CD4-positive, alpha-beta T cell (primary cell): ENCODE measurements at regions not wholly inside any gene's neighbourhood (a gene's known extent, or its start where the extent isn't known, plus 50 kb on each side); places are given as distances from the start of the nearest gene placed in this dataset.

ENCODE experiments used
- ATAC-seq: fragments of 200-7000 bp; cut with Tn5 transposase; one replicate; pipeline ENCODE4 v1.10.0; 2022; ENCODE audit warnings: mild to moderate bottlenecking; ENCODE audit not compliant: poor library complexity
- CTCF ChIA-PET: fragments of 350-600 bp; sonication (Branson Sonifier 250); formaldehyde crosslinking; loops from one replicate; lab custom pipeline; 2021; ENCODE audit warnings: antibody characterized with exemption, inconsistent platforms; lab: Charles Lee
- POLR2A ChIA-PET: fragments of 350-600 bp; sonication (Branson Sonifier 250); formaldehyde crosslinking; loops from one replicate; lab custom pipeline; 2021; ENCODE audit warnings: antibody characterized with exemption, inconsistent platforms; lab: Charles Lee
- DNase-seq, 14 experiments: peaks; one replicate each; pipeline ENCODE4 v3.0.0-alpha.2; 2013 to 2020; ENCODE audit warnings: mixed read lengths in 2 of 14
- H3K27ac ChIP-seq, 2 donors: one replicate each; pipeline versions ENCODE4 v1.5.1 to v1.7.0; 2013; ENCODE audit warnings: low read length in 2 of 2, low read depth in 1 of 2, mild to moderate bottlenecking in 1 of 2
- H3K27me3 ChIP-seq, 2 experiments: 1 replicate in 1 of 2; 2 replicates in 1 of 2; pipeline versions ENCODE4 v1.6.1 to v1.7.0; 2013; ENCODE audit warnings: low read length in 2 of 2, control low read depth in 1 of 2, mild to moderate bottlenecking in 1 of 2, moderate library complexity in 1 of 2; ENCODE audit not compliant: insufficient read depth in 2 of 2, control insufficient read depth in 1 of 2
- H3K36me3 ChIP-seq: one replicate; pipeline ENCODE4 v1.6.1; 2013; ENCODE audit warnings: low read length, control low read depth; ENCODE audit not compliant: insufficient read depth
- H3K4me1 ChIP-seq: one replicate; pipeline ENCODE4 v1.6.1; 2013; ENCODE audit warnings: low read length, control low read depth; ENCODE audit not compliant: insufficient read depth
- H3K4me3 ChIP-seq: one replicate; pipeline ENCODE4 v1.5.1; 2013; ENCODE audit warnings: mild to moderate bottlenecking, low read length, moderate library complexity
- H3K9me3 ChIP-seq, 2 experiments: 1 replicate in 1 of 2; 2 replicates in 1 of 2; pipeline versions ENCODE4 v1.6.1 to v1.7.0; 2013; ENCODE audit warnings: low read length in 2 of 2, mild to moderate bottlenecking in 2 of 2, control low read depth in 1 of 2, moderate library complexity in 1 of 2; ENCODE audit not compliant: control insufficient read depth in 1 of 2, insufficient read depth in 1 of 2
- H3K27ac Mint-ChIP-seq: one replicate; pipeline ENCODE4 v1.8.0; 2020; ENCODE audit warnings: mixed read lengths
- H3K27me3 Mint-ChIP-seq: one replicate; pipeline ENCODE4 v1.8.0; 2021; ENCODE audit warnings: mixed read lengths
- H3K36me3 Mint-ChIP-seq: one replicate; pipeline ENCODE4 v1.8.0; 2021; ENCODE audit warnings: low read depth, mixed read lengths
- H3K4me1 Mint-ChIP-seq: one replicate; pipeline ENCODE4 v1.8.0; 2021; ENCODE audit warnings: low read depth, mixed read lengths
- H3K4me3 Mint-ChIP-seq: one replicate; pipeline ENCODE4 v1.8.0; 2020; ENCODE audit warnings: mild to moderate bottlenecking, mixed read lengths
- H3K9me3 Mint-ChIP-seq: one replicate; pipeline ENCODE4 v1.8.0; 2020; ENCODE audit warnings: mixed read lengths
- intact Hi-C, 2 experiments: fragments of 100-400 bp; cut with DNase I in 1 of 2; cut with micrococcal nuclease in 1 of 2; formaldehyde crosslinking; loops; one replicate each; pipeline versions ENCODE4 v1.15.1 to v1.9.0; 2023 to 2025; cut with DNase I, micrococcal nuclease
- TF ChIP-seq, protein P1 (sequence below): fragments of 200-600 bp; IDR thresholded peaks from one replicate; pipeline ENCODE4 v1.8.0; 2022; ENCODE audit warnings: antibody characterized with exemption, mild to moderate bottlenecking

DNA sequence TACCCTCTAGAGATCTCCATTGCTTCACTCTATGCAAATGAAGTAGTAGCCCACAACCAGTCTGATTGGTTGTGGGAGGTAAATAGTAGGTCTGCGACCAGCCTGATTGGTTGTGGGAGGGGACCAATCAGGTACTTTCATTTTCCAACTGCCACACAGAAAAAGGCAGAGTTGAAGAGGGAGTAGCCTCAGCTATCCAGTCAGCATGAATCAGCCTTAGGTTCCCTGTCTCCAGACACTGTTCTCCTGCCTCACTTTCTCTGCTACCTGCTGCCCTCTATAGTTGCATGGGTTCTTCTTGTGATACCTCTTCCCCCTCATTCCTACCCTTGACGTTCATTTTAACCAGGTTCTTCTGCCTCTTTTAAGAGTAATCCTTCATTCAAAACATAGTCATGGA is 114.5 kb upstream of the LYZL1 start:
- Mint-ChIP-seq H3K9me3 (peaks cover 10% of the 10 kb centered on the region), H3K4me3 (no peak overlapping the region), H3K4me1 (no peaks in the 10 kb centered on the region), H3K27me3 (peaks cover 19% of the 10 kb centered on the region), H3K27ac (no peak overlapping the region), H3K36me3 (no peaks in the 10 kb centered on the region)
- peaks cover 0 to 5% of the 10 kb centered on the region in 2 experiments for H3K27me3 ChIP-seq
- H3K27ac ChIP-seq: no peak overlapping the region
- ChIA-PET CTCF (no interaction called here), POLR2A (no interaction called here)
- no peak for ATAC-seq
- no peak overlapping the region for H3K4me3 ChIP-seq
- H3K36me3 ChIP-seq: no peaks in the 10 kb centered on the region
- intact Hi-C loops: no loop called here
- peaks cover 6 to 11% of the 10 kb centered on the region in 2 experiments for H3K9me3 ChIP-seq
- DNase-seq: no peak
- H3K4me1 ChIP-seq: no peaks in the 10 kb centered on the region
- TF ChIP-seq, protein P1, sequence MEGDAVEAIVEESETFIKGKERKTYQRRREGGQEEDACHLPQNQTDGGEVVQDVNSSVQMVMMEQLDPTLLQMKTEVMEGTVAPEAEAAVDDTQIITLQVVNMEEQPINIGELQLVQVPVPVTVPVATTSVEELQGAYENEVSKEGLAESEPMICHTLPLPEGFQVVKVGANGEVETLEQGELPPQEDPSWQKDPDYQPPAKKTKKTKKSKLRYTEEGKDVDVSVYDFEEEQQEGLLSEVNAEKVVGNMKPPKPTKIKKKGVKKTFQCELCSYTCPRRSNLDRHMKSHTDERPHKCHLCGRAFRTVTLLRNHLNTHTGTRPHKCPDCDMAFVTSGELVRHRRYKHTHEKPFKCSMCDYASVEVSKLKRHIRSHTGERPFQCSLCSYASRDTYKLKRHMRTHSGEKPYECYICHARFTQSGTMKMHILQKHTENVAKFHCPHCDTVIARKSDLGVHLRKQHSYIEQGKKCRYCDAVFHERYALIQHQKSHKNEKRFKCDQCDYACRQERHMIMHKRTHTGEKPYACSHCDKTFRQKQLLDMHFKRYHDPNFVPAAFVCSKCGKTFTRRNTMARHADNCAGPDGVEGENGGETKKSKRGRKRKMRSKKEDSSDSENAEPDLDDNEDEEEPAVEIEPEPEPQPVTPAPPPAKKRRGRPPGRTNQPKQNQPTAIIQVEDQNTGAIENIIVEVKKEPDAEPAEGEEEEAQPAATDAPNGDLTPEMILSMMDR: no peak

DNA sequence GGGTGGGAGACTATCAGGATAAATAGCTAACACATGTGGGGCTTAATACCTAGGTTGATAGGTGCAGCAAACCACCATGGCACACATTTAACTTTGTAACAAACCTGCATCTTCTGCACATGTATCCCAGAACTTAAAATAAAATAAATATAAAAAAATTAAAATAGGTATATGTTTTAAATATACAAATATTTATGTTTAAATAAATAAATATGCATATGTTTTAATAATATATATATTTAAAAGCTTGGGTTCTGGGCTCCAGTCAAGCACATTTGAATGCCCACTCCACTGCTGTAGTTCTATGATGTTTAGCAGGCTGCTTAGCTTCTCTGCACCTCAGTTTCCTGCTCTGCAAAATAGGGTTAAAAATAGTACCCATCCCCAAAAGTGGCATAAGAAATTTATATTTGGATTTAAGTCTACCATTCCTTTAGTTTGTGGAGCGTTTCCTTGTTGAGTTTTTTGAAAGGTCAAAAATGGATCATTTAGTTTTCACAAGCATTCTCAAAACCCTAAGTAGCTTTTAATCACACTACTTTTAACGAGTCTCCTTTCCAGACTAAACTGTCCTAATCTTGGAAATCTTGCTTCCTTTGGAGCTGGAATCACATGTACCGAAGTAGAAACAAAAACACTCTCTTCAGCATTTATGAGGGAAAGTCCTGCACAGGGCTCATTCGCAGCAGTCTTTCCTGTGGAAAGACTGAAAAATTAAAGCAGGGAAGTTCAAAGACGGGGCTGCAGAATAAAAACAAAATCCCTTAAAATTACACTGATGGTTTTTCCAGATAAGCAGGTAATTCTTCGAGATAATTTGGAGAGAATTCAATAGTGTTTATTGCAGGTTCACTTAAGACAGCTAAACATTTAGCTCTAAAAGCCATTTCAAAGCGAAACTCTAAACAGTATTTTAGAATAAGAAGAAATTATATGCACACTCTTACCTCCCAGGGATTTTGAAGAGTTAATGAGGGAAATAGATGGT is 111.7 kb upstream of the LYZL1 start:
- no peak overlapping the region for H3K4me3 Mint-ChIP-seq

DNA sequence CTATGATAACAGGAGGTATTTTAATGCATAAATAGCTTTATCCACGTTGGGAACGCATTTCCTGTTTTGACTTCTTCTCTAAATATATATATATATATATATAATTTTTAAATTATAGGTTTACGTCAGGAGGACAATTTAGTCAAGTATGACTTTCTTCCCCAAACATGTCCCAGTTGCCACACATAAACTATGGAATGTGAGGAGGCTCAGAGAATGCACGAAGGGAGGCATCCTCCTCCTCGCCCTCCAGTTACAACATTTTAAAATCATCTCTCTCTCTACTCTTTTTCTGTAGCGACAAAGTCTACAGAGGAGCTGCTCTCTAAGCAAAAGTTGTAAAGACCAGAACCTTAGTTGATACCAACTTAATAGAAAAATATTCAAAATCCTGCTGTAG is 106.9 kb upstream of the LYZL1 start:
- no peak overlapping the region for H3K4me3 Mint-ChIP-seq
- no peak overlapping the region for H3K4me3 ChIP-seq
- H3K4me1 Mint-ChIP-seq: no peaks in the 10 kb centered on the region
- H3K9me3 ChIP-seq: no peaks in the 10 kb centered on the region
- intact Hi-C loops: no loop called here
- H3K9me3 Mint-ChIP-seq: no peaks in the 10 kb centered on the region
- no peak overlapping the region for H3K27ac ChIP-seq
- no peaks in the 10 kb centered on the region for H3K36me3 Mint-ChIP-seq
- peaks cover 0 to 4% of the 10 kb centered on the region in 2 experiments for H3K27me3 ChIP-seq
- H3K4me1 ChIP-seq: no peaks in the 10 kb centered on the region
- TF ChIP-seq, protein P1: no peak
- CTCF ChIA-PET: no interaction called here
- ATAC-seq (no peak), DNase-seq (no peak)
- H3K27ac Mint-ChIP-seq: no peak overlapping the region
- POLR2A ChIA-PET: no interaction called here
- no peaks in the 10 kb centered on the region for H3K36me3 ChIP-seq
- H3K27me3 Mint-ChIP-seq: peaks cover 10% of the 10 kb centered on the region

More for the DNA sequence above, 111.7 kb upstream of the LYZL1 start:
- peaks cover 0 to 5% of the 10 kb centered on the region in 2 experiments for H3K27me3 ChIP-seq
- Mint-ChIP-seq H3K9me3 (peaks cover 5% of the 10 kb centered on the region), H3K27me3 (peaks cover 19% of the 10 kb centered on the region), H3K4me1 (no peaks in the 10 kb centered on the region), H3K27ac (no peak overlapping the region), H3K36me3 (no peaks in the 10 kb centered on the region)
- H3K36me3 ChIP-seq: no peaks in the 10 kb centered on the region
- no peak overlapping the region for H3K27ac ChIP-seq
- intact Hi-C loops: no loop called here
- H3K9me3 ChIP-seq: no peaks in the 10 kb centered on the region
- H3K4me1 ChIP-seq: no peaks in the 10 kb centered on the region
- TF ChIP-seq, protein P1: no peak
- no peak overlapping the region for H3K4me3 ChIP-seq
- ChIA-PET CTCF (no interaction called here), POLR2A (no interaction called here)
- DNase-seq (no peak), ATAC-seq (no peak)
